OCI-LY7 (cell line): ENCODE measurements at regions not wholly inside any gene's neighbourhood (a gene's known extent, or its start where the extent isn't known, plus 50 kb on each side); places are given as distances from the start of the nearest gene placed in this dataset.

Source experiments
- BruUV-seq: library from RNA; stranded (reverse); fragments of 400-500 nt; replicated peaks from 2 replicates; lab custom pipeline; 2021; lab: Mats Ljungman, UMichigan
- CTCF ChIA-PET: fragments of 300-600 bp; sonication (Branson Sonifier 250); formaldehyde crosslinking; loops from one replicate; lab custom pipeline; 2022; ENCODE audit warnings: antibody characterized with exemption; ENCODE audit not compliant: unreplicated experiment; lab: Charles Lee
- POLR2A ChIA-PET: fragments of 300-600 bp; sonication (Branson Sonifier 250); formaldehyde crosslinking; loops from one replicate; lab custom pipeline; 2022; ENCODE audit warnings: antibody characterized with exemption; lab: Charles Lee
- DNase-seq: peaks from one replicate; pipeline ENCODE4 v3.0.0-alpha.2; 2015; ENCODE audit warnings: low spot score
- H2AFZ ChIP-seq: fragments of 200-600 bp; sonication (generic), shearing (Covaris generic); 2 replicates; pipeline ENCODE4 v1.6.1; 2014; ENCODE audit warnings: mild to moderate bottlenecking, antibody characterized with exemption, low read length, moderate library complexity
- H3K27ac ChIP-seq: fragments of 200-600 bp; sonication (generic); 2 replicates; pipeline ENCODE4 v1.5.1; 2014; ENCODE audit warnings: mixed run types, low read depth, mild to moderate bottlenecking, moderate library complexity, low read length, inconsistent platforms; ENCODE audit not compliant: poor library complexity, severe bottlenecking
- H3K36me3 ChIP-seq: fragments of 200-600 bp; sonication (generic); 2 replicates; pipeline ENCODE4 v1.6.1; 2014; ENCODE audit warnings: mild to moderate bottlenecking, antibody characterized with exemption, low read length, moderate library complexity, mixed read lengths; ENCODE audit not compliant: insufficient read depth
- H3K4me1 ChIP-seq: fragments of 200-600 bp; sonication (generic); 2 replicates; pipeline ENCODE4 v1.5.1; 2014; ENCODE audit warnings: mild to moderate bottlenecking, low read length; ENCODE audit not compliant: insufficient read depth, poor library complexity, severe bottlenecking
- H3K4me2 ChIP-seq: fragments of 200-600 bp; sonication (generic); 2 replicates; pipeline ENCODE4 v1.6.1; 2014; ENCODE audit warnings: mild to moderate bottlenecking, low read length
- H3K4me3 ChIP-seq: fragments of 200-600 bp; sonication (generic); 2 replicates; pipeline ENCODE4 v1.5.1; 2014; ENCODE audit warnings: mild to moderate bottlenecking, low read depth, low read length; ENCODE audit not compliant: poor library complexity, severe bottlenecking
- H3K79me2 ChIP-seq: fragments of 200-600 bp; sonication (generic); 2 replicates; pipeline ENCODE4 v1.6.1; 2016; ENCODE audit warnings: low read depth, mild to moderate bottlenecking, low read length, moderate library complexity, mixed read lengths; ENCODE audit not compliant: insufficient read depth
- H3K9me2 ChIP-seq: fragments of 200-600 bp; sonication (generic); 2 replicates; pipeline ENCODE4 v1.6.1; 2016; ENCODE audit warnings: mild to moderate bottlenecking, low read length, mixed read lengths; ENCODE audit not compliant: insufficient read depth
- H3K9me3 ChIP-seq: fragments of 200-600 bp; sonication (generic); 2 replicates; pipeline ENCODE4 v1.6.1; 2014; ENCODE audit warnings: mild to moderate bottlenecking, mixed run types, low read length, mixed read lengths
- H4K20me1 ChIP-seq: fragments of 200-600 bp; sonication (generic); 2 replicates; pipeline ENCODE4 v1.6.1; 2014; ENCODE audit warnings: mild to moderate bottlenecking, antibody characterized with exemption, low read length, moderate library complexity, mixed read lengths; ENCODE audit not compliant: insufficient read depth
- CTCF ChIP-seq: fragments of 200-600 bp; sonication (generic); conservative IDR thresholded peaks from 2 replicates; pipeline ENCODE4 v1.5.1; 2014; ENCODE audit warnings: mild to moderate bottlenecking, antibody characterized with exemption, low read length, moderate library complexity, mixed read lengths
- EZH2phosphoT487 ChIP-seq: fragments of 200-600 bp; sonication (generic); IDR thresholded peaks from 2 replicates; pipeline ENCODE4 v1.6.1; 2018; ENCODE audit warnings: low read depth, borderline replicate concordance, mild to moderate bottlenecking, mixed run types, antibody characterized with exemption, low read length, moderate library complexity, mixed read lengths
- intact Hi-C: fragments of 100-400 bp; cut with micrococcal nuclease; formaldehyde crosslinking; loops from one replicate; pipeline ENCODE4 v1.10.0; 2022; ENCODE audit not compliant: unreplicated experiment

GRCh38 chr6:158256746-158257424 is 55.4 kb upstream of the TULP4 start:
- no peak overlapping the region for H3K27ac ChIP-seq
- no peaks in the 10 kb centered on the region for H3K9me3 ChIP-seq

GRCh38 chr6:158257425-158257759 is 54.9 kb upstream of the TULP4 start:
- H3K79me2 ChIP-seq: peaks cover 17% of the 10 kb centered on the region; the same call in 1 of the 2 replicates
- H3K4me1 ChIP-seq: no peaks in the 10 kb centered on the region
- H3K4me2 ChIP-seq: no peak overlapping the region
- CTCF ChIA-PET: no interaction called here
- 0 out of 2 replicates have a peak, but pooled peaks cover 8% of the 10 kb centered on the region for H4K20me1 ChIP-seq
- H3K4me3 ChIP-seq: no peak overlapping the region
- no peaks in the 10 kb centered on the region for H3K9me3 ChIP-seq
- no peak overlapping the region for H2AFZ ChIP-seq
- peaks cover 17% of the 10 kb centered on the region; the same call in 1 of the 2 replicates for H3K36me3 ChIP-seq
- TF ChIP-seq CTCF (no peak), EZH2phosphoT487 (no peak)
- H3K9me2 ChIP-seq: no peaks in the 10 kb centered on the region
- POLR2A ChIA-PET: no interaction called here
- no TSS peak for BruUV-seq
- DNase-seq: no peak
- no peak overlapping the region for H3K27ac ChIP-seq
- intact Hi-C loops: no loop called here

More at GRCh38 chr6:158256746-158257424, 55.4 kb upstream of the TULP4 start:
- Histone ChIP-seq H3K9me2 (no peaks in the 10 kb centered on the region), H2AFZ (no peak overlapping the region), H3K4me3 (no peak overlapping the region), H3K4me1 (no peaks in the 10 kb centered on the region), H3K36me3 (peaks cover 17% of the 10 kb centered on the region; the same call in 1 of the 2 replicates), H4K20me1 (0 out of 2 replicates have a peak, but pooled peaks cover 7% of the 10 kb centered on the region), H3K4me2 (no peak overlapping the region), H3K79me2 (peaks cover 19% of the 10 kb centered on the region; the same call in 1 of the 2 replicates)
- intact Hi-C loops: no loop called here
- ChIA-PET CTCF (no interaction called here), POLR2A (no interaction called here)
- BruUV-seq: no TSS peak
- no peak for TF ChIP-seq EZH2phosphoT487
- TF ChIP-seq CTCF: no peak
- no peak for DNase-seq

- Histone ChIP-seq H3K4me2 (no peak overlapping the region), H3K4me3 (no peak overlapping the region), H3K4me1 (no peaks in the 10 kb centered on the region), H3K9me2 (no peaks in the 10 kb centered on the region), H3K9me3 (no peaks in the 10 kb centered on the region), H3K27ac (no peak overlapping the region), H3K36me3 (peaks cover 17% of the 10 kb centered on the region; the same call in 1 of the 2 replicates), H3K79me2 (peaks cover 17% of the 10 kb centered on the region; the same call in 1 of the 2 replicates), H2AFZ (no peak overlapping the region), H4K20me1 (0 out of 2 replicates have a peak, but pooled peaks cover 11% of the 10 kb centered on the region)
- POLR2A ChIA-PET: no interaction called here
- no TSS peak for BruUV-seq
- TF ChIP-seq CTCF (no peak), EZH2phosphoT487 (no peak)
- CTCF ChIA-PET: no interaction called here
- DNase-seq: no peak
- intact Hi-C loops: no loop called here
Measured at GRCh38 chr6:158257781-158258180, 54.5 kb upstream of the TULP4 start.
